PC-3 (cell line): ENCODE measurements at regions not wholly inside any gene's neighbourhood (a gene's known extent, or its start where the extent isn't known, plus 50 kb on each side); places are given as distances from the start of the nearest gene placed in this dataset.

Experiments used
- ATAC-seq: fragments of 200-7000 bp; cut with Tn5 transposase; 2 replicates; pipeline ENCODE4 v1.9.1; 2020; ENCODE audit warnings: mild to moderate bottlenecking, moderate library complexity
- BruUV-seq: library from RNA; stranded (reverse); fragments of 400-500 nt; replicated peaks from 2 replicates; lab custom pipeline; 2021; lab: Mats Ljungman, UMichigan
- CTCF ChIA-PET: fragments of 300-600 bp; sonication (Branson Sonifier 250); formaldehyde crosslinking; loops from one replicate; lab custom pipeline; 2022; ENCODE audit warnings: antibody characterized with exemption; lab: Charles Lee
- POLR2A ChIA-PET: fragments of 300-600 bp; sonication (Branson Sonifier 250); formaldehyde crosslinking; loops from one replicate; lab custom pipeline; 2022; ENCODE audit warnings: antibody characterized with exemption; ENCODE audit not compliant: unreplicated experiment; lab: Charles Lee
- DNase-seq: peaks from one replicate; pipeline ENCODE4 v3.0.0-alpha.2; 2015
- H2AFZ ChIP-seq: fragments of 300-600 bp; sonication (generic); 2 replicates; pipeline ENCODE4 v1.6.0; 2016; ENCODE audit warnings: antibody characterized with exemption, low read length
- H3F3A ChIP-seq: fragments of 300-600 bp; sonication (generic); one replicate; pipeline ENCODE4 v1.6.0; 2017; ENCODE audit warnings: antibody characterized with exemption, low read length, control low read depth, mild to moderate bottlenecking; ENCODE audit not compliant: unreplicated experiment
- H3K27ac ChIP-seq: fragments of 300-600 bp; sonication (generic); 2 replicates; pipeline ENCODE4 v1.5.1; 2016; ENCODE audit warnings: mild to moderate bottlenecking, low read length
- H3K27me3 ChIP-seq: fragments of 300-600 bp; sonication (generic); 2 replicates; pipeline ENCODE4 v1.6.1; 2016; ENCODE audit warnings: low read length, mixed read lengths
- H3K36me3 ChIP-seq: fragments of 300-600 bp; sonication (generic); 2 replicates; pipeline ENCODE4 v1.6.1; 2016; ENCODE audit warnings: low read depth, mixed run types, low read length, mixed read lengths
- H3K4me1 ChIP-seq: fragments of 300-600 bp; sonication (generic); 2 replicates; pipeline ENCODE4 v1.5.1; 2016; ENCODE audit warnings: low read length; ENCODE audit not compliant: insufficient read depth
- H3K4me2 ChIP-seq: fragments of 300-600 bp; sonication (generic); 2 replicates; pipeline ENCODE4 v1.6.0; 2016; ENCODE audit warnings: low read length
- H3K4me3 ChIP-seq: fragments of 300-600 bp; sonication (generic); 2 replicates; pipeline ENCODE4 v1.5.1; 2016; ENCODE audit warnings: mild to moderate bottlenecking, low read length, mixed read lengths
- H3K79me2 ChIP-seq: fragments of 300-600 bp; sonication (generic); 2 replicates; pipeline ENCODE4 v1.6.1; 2017; ENCODE audit warnings: low read length, mixed read lengths
- H3K9ac ChIP-seq: fragments of 300-600 bp; sonication (generic); 2 replicates; pipeline ENCODE4 v1.6.0; 2016; ENCODE audit warnings: mild to moderate bottlenecking, low read length
- H3K9me2 ChIP-seq: fragments of 300-600 bp; sonication (generic); replicated peaks from 2 replicates; pipeline ENCODE4 v1.6.1; 2016; ENCODE audit warnings: mixed run types, low read length, mixed read lengths
- H3K9me3 ChIP-seq: fragments of 300-600 bp; sonication (generic); 2 replicates; pipeline ENCODE4 v1.6.1; 2016; ENCODE audit warnings: low read length, mixed read lengths
- H4K20me1 ChIP-seq: fragments of 300-600 bp; sonication (generic); 2 replicates; pipeline ENCODE4 v1.6.1; 2016; ENCODE audit warnings: low read length, mixed read lengths
- EZH2 ChIP-seq: fragments of 300-600 bp; sonication (generic); IDR thresholded peaks from one replicate; pipeline ENCODE4 v1.6.1; 2017; ENCODE audit warnings: antibody characterized with exemption, mild to moderate bottlenecking, low read length; ENCODE audit not compliant: unreplicated experiment
- EZH2phosphoT487 ChIP-seq: fragments of 300-600 bp; sonication (generic); IDR thresholded peaks from 2 replicates; pipeline ENCODE4 v1.6.1; 2018; ENCODE audit warnings: mild to moderate bottlenecking, antibody characterized with exemption, low read length, borderline replicate concordance
- intact Hi-C: fragments of 100-400 bp; cut with micrococcal nuclease; formaldehyde crosslinking; loops from 2 replicates; pipeline ENCODE4 v1.9.0; 2023
- TF ChIP-seq, protein P1 (sequence below): fragments of 300-600 bp; sonication (generic); conservative IDR thresholded peaks from 2 replicates; pipeline ENCODE4 v1.5.1; 2017; ENCODE audit warnings: antibody characterized with exemption, low read depth, mild to moderate bottlenecking, low read length

GRCh38 chr20:59392736-59393135, 92.3 kb downstream of the EDN3 start:
- DNase-seq: no peak
- no peaks in the 10 kb centered on the region for H3K9me3 ChIP-seq
- no peak overlapping the region for H3K9ac ChIP-seq
- no peak overlapping the region for H3K4me2 ChIP-seq
- H3K36me3 ChIP-seq: no peaks in the 10 kb centered on the region
- no peak for TF ChIP-seq EZH2
- no peak for TF ChIP-seq EZH2phosphoT487
- TF ChIP-seq, protein P1, sequence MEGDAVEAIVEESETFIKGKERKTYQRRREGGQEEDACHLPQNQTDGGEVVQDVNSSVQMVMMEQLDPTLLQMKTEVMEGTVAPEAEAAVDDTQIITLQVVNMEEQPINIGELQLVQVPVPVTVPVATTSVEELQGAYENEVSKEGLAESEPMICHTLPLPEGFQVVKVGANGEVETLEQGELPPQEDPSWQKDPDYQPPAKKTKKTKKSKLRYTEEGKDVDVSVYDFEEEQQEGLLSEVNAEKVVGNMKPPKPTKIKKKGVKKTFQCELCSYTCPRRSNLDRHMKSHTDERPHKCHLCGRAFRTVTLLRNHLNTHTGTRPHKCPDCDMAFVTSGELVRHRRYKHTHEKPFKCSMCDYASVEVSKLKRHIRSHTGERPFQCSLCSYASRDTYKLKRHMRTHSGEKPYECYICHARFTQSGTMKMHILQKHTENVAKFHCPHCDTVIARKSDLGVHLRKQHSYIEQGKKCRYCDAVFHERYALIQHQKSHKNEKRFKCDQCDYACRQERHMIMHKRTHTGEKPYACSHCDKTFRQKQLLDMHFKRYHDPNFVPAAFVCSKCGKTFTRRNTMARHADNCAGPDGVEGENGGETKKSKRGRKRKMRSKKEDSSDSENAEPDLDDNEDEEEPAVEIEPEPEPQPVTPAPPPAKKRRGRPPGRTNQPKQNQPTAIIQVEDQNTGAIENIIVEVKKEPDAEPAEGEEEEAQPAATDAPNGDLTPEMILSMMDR: no peak
- no peak overlapping the region for H3K4me3 ChIP-seq
- no peak for ATAC-seq
- BruUV-seq: no TSS peak
- intact Hi-C loops: no loop called here
- H3K9me2 ChIP-seq: no peaks in the 10 kb centered on the region
- H2AFZ ChIP-seq: no peak overlapping the region
- no peak overlapping the region for H3K27ac ChIP-seq
- no peaks in the 10 kb centered on the region for H3K4me1 ChIP-seq
- peaks cover 77% of the 10 kb centered on the region for H3K27me3 ChIP-seq
- CTCF ChIA-PET: no interaction called here
- no peaks in the 10 kb centered on the region for H3F3A ChIP-seq
- no peaks in the 10 kb centered on the region for H4K20me1 ChIP-seq
- POLR2A ChIA-PET: no interaction called here
- H3K79me2 ChIP-seq: no peaks in the 10 kb centered on the region

GRCh38 chr20:59393142-59393541, 92.7 kb downstream of the EDN3 start:
- H3K9ac ChIP-seq: no peak overlapping the region
- H3K4me3 ChIP-seq: no peak overlapping the region
- CTCF ChIA-PET: no interaction called here
- H3K36me3 ChIP-seq: no peaks in the 10 kb centered on the region
- no peaks in the 10 kb centered on the region for H3K9me3 ChIP-seq
- intact Hi-C loops: no loop called here
- H3K79me2 ChIP-seq: no peaks in the 10 kb centered on the region
- no peaks in the 10 kb centered on the region for H3F3A ChIP-seq
- H3K4me1 ChIP-seq: no peaks in the 10 kb centered on the region
- peaks cover 77% of the 10 kb centered on the region for H3K27me3 ChIP-seq
- no peaks in the 10 kb centered on the region for H4K20me1 ChIP-seq
- POLR2A ChIA-PET: no interaction called here
- no peaks in the 10 kb centered on the region for H3K9me2 ChIP-seq
- DNase-seq (no peak), ATAC-seq (no peak)
- TF ChIP-seq, protein P1: no peak
- TF ChIP-seq EZH2 (no peak), EZH2phosphoT487 (no peak)
- no peak overlapping the region for H3K27ac ChIP-seq
- H2AFZ ChIP-seq: no peak overlapping the region
- no TSS peak for BruUV-seq
- H3K4me2 ChIP-seq: no peak overlapping the region

DNA sequence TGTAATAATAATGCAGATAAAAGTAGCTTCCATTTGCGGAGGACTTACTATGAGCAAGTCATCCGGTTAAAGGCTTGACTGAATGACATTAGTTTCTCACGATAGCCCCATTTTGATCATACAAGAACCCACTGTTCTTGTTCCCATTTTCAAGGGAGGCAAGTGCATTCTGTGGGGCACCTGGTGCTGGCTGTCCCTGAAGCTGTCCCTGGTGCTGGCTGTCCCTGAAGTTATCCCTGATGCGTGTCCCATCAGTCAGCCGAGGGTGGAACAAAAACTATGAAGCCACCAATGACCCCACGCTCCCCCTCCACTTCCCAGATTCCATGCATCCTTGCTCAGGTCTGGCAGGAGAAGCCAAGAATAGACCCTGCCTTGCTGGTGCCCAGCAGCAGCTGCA, 95.3 kb downstream of the EDN3 start:
- no peak overlapping the region for H3K4me2 ChIP-seq
- no peak overlapping the region for H3K4me3 ChIP-seq
- DNase-seq (no peak), ATAC-seq (no peak)
- no peaks in the 10 kb centered on the region for H3K4me1 ChIP-seq
- no peaks in the 10 kb centered on the region for H3F3A ChIP-seq
- intact Hi-C loops: no loop called here
- TF ChIP-seq EZH2 (no peak), EZH2phosphoT487 (no peak)
- TF ChIP-seq, protein P1: no peak
- H3K27me3 ChIP-seq: peaks cover 82% of the 10 kb centered on the region
- CTCF ChIA-PET: no interaction called here
- no peaks in the 10 kb centered on the region for H3K36me3 ChIP-seq
- H3K79me2 ChIP-seq: no peaks in the 10 kb centered on the region
- H4K20me1 ChIP-seq: no peaks in the 10 kb centered on the region
- H3K9ac ChIP-seq: no peak overlapping the region
- POLR2A ChIA-PET: no interaction called here
- no peak overlapping the region for H3K27ac ChIP-seq
- no peaks in the 10 kb centered on the region for H3K9me2 ChIP-seq
- H2AFZ ChIP-seq: no peak overlapping the region
- no peaks in the 10 kb centered on the region for H3K9me3 ChIP-seq
- no TSS peak for BruUV-seq
